ENCODE measurements at regions not wholly inside any gene's neighbourhood (a gene's known extent, or its start where the extent isn't known, plus 50 kb on each side); places are given as distances from the start of the nearest gene placed in this dataset.

DNA sequence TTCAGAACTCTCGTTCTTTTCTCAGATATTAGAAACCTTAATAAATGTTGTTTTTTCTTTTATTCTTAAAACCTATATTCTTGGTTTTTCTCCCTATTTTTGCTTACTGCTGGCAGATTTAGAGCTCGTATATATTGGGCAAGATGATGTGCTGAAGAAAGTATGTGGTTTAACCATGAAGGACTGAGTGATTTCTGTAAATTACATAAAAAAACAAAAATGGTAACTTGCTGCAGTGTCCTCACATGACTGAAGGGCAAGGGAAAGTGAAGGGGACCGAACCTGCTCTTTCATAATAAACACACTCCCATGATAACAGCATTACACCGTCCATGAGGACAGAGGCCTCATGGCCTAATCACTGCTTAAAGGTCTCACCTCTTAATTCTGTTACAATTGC is 393.8 kb upstream of the ZNF608 start:
- no peak for TF ChIP-seq POLR2A (IDR thresholded peaks at IDR 0.05)
- TF ChIP-seq, protein P1, sequence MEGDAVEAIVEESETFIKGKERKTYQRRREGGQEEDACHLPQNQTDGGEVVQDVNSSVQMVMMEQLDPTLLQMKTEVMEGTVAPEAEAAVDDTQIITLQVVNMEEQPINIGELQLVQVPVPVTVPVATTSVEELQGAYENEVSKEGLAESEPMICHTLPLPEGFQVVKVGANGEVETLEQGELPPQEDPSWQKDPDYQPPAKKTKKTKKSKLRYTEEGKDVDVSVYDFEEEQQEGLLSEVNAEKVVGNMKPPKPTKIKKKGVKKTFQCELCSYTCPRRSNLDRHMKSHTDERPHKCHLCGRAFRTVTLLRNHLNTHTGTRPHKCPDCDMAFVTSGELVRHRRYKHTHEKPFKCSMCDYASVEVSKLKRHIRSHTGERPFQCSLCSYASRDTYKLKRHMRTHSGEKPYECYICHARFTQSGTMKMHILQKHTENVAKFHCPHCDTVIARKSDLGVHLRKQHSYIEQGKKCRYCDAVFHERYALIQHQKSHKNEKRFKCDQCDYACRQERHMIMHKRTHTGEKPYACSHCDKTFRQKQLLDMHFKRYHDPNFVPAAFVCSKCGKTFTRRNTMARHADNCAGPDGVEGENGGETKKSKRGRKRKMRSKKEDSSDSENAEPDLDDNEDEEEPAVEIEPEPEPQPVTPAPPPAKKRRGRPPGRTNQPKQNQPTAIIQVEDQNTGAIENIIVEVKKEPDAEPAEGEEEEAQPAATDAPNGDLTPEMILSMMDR (IDR thresholded peaks at IDR 0.05) = no peak
